NK-92 (cell line): ENCODE measurements at regions not wholly inside any gene's neighbourhood (a gene's known extent, or its start where the extent isn't known, plus 50 kb on each side); places are given as distances from the start of the nearest gene placed in this dataset.

ENCODE experiments used
- DNase-seq: peaks from one replicate; lab custom pipeline; 2025; ENCODE audit not compliant: unreplicated experiment; lab: John Stamatoyannopoulos, UW

DNA sequence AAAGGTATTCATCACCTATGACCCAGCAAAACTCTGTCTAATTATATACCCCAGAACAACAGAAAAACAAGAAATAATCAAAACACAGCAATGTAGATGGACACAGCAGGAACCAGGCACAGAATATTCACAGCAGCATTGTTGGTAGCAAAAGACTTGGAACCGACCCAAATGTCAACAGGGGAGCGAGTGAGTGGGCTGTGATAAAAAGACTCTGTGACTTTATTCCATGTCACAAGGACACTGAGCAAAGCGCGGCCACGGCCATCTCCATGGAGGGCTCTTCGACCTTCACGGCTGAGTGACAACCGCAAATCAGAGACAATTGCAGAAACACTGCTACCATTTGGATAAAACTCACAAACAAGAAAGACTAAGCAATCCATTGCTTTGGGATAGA lies 1373.1 kb downstream of the TBC1D22A start:
- no peak for DNase-seq

DNA sequence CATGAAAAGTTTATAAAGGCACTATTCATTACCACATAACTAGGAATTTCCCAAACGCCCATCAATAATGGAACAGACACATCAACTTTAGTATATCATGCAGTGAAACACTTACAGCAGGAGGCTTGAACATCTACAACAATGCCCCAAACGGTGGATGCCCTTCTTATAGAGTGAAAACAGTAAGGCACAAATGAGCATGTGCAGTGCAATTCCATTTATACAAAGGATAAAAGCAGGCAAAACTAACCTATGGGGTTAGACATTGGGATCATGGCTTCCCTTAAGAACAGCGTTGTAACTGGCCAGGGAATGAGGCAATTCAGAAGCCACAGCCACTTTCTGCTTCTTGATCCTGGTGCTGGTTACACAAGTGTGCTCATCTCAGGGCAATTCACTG lies 1363.0 kb downstream of the TBC1D22A start:
- no peak for DNase-seq

DNA sequence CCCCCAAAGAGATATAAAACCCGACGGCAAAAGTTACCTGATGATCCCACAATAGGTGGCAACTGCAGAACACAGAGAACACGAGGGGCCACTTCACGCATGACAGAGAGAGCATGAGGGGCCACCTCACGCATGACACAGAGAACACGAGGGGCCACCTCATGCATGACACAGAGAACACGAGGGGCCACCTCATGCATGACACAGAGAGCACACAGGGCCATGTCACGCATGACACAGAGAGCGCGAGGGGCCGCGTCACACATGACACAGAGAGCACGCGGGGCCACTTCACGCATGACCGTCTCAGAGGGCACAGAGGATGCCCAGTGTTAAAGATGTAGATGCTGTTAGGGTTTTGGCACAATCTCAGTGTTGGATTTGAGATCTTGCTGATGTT lies 1359.5 kb downstream of the TBC1D22A start:
- no peak for DNase-seq

DNA sequence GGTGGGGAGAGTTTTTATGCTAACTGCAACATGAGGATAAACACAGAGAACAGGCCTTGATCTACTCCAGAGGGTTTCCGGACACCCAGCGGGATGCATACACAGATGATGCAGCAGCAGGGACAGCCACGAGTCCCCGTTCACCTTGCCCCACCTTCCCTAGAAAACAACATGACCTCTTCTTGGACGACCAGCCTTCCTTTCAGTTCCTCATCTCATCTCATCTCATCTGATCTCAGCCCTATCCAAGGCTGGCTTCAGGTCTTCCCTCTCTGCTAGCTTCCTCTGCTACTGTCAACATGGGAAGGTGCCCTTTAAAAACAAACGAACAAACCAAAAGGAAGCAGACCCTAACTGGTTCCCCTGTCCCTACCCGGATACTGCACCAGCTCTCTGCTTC lies 1356.2 kb downstream of the TBC1D22A start:
- DNase-seq = no peak

DNA sequence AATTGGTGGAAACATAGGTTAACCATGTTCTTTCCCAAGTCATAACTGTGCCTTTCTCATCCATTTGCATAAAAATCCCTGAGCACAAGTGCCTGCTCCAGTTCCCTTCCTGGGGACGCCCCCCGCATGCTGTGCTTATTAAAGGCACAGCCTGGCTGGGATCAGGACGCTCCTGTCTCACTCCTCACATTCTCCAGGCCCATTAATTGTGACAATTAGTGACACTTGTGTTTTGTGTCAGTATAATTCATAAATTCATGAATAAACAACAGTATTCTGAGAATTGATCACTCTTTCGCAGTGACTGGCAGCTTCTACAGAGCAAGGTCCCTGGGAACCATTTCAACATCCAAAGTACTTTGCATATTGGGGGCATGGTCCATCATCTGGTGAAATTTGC lies 1354.4 kb downstream of the TBC1D22A start:
- DNase-seq = no peak

DNA sequence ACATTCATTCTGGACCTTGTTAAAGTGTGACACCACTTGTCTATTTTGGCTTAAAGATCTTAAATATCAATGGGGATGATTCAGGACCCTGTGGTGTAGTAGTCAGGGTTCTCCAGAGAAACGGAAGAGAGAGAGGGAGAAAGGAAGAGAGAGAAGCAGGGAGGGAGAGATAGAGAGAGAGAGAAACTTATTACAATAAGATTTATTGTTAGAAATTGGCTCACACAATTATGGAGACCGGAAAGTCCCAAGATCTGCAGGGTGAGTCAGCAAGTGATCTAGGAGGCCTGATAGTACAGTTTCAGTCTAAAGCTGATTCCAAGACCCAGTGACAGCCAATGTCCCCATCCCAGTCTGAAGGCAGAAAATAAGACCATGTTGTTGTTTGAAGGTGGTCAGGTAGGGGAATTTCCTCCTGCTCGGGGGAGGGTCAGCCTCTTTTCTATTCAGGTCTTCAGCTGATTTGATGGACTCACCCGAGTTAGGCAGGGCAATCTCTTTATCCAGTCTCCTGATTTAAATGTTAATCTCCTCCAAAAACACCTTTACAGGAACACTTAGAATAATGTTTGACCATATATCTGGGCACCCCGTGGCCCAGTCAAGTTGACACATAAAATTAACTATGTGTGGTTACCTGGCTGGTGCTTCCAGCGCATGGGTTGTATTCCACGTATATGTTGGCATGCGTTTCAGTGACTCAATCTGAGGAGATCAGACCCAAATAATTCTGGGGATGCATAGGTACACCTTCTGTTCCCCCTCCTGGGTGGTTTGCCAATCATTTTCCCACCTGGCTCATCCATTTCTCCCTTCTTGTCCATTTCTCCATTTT lies 1350.5 kb downstream of the TBC1D22A start:
- no peak for DNase-seq

DNA sequence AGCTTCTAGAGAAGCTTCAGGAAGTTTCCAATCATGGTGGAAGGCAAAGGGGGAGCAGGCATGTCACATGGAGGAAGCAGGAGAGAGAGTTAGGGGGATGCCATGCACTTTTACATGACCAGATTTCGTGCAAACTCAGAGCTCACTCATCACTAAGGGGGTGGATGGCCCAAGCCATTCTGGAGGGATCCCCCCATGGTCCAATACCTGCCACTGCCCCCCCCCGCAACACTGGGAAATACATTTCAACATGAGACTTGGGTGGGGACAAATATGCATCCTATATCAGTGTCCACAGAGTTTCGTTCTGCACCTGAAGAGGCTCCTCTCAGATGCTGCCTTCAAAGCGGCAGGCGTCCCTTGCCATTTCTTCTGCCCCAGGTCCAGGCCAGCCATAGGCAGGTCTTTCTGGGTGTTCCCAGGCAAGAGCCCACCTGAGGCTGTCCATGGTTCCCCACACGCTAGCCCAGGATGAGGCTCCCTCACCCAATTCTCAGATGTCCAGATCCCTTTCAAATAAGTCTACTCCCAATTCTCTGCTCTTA lies 1344.3 kb downstream of the TBC1D22A start:
- DNase-seq = no peak

DNA sequence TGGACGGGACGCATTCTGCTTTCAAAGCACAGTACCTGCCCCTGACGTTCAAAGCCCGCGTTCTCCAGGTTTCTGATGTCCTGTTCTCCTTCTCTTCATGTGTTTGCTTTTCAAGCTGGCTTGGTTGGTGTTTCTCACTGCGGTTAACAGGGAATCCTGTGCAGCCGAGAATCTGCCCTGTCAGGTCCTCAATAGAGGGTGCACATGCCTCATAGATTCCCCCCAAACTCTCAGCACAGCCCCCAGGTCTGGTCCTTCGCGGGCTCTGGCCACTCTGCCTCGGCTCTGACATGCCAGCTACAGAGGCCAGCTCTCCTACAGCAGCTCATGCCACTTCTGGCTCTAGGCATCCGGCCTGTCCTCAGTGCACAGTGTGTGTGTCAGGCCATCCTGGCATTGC lies 1343.8 kb downstream of the TBC1D22A start:
- DNase-seq = no peak

DNA sequence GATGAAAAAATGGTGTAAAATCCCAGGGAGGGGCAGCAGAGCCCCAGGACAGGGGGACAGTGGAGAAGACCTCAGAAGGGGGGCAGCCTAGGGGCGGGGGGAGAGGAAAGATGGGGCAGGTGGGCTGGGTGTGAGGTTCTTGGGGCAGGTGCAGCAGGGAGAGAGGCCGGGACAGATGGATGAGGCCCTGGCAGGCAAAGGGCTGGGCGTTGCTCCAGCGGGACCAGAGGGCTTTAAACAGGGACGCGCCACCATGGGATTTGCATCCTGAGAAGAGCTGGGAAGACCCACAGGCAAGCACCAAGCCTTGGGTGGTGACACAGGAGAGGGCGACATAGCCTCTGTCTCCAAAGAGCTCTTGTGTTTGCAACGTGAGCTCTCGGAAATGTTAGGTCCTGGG lies 1342.8 kb downstream of the TBC1D22A start:
- DNase-seq = no peak

DNA sequence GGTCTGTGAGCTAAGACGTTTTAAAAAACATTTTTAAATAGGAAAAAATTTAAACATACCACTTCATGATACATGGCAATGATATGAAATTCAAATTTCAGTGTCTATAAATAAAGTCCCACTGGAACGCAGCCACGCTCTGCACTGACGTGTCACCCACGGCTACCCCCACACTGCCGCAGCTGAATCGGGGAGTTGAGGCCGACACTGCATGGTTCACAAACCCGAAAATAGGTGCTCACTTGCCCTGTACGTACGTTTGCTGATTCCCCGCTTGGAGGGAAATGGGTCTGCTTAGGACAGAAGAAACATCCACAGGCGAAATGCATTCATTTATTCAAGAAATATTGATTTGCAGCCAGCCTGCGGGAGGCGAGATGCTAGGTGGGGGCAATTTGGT lies 1342.3 kb downstream of the TBC1D22A start:
- DNase-seq = no peak

DNA sequence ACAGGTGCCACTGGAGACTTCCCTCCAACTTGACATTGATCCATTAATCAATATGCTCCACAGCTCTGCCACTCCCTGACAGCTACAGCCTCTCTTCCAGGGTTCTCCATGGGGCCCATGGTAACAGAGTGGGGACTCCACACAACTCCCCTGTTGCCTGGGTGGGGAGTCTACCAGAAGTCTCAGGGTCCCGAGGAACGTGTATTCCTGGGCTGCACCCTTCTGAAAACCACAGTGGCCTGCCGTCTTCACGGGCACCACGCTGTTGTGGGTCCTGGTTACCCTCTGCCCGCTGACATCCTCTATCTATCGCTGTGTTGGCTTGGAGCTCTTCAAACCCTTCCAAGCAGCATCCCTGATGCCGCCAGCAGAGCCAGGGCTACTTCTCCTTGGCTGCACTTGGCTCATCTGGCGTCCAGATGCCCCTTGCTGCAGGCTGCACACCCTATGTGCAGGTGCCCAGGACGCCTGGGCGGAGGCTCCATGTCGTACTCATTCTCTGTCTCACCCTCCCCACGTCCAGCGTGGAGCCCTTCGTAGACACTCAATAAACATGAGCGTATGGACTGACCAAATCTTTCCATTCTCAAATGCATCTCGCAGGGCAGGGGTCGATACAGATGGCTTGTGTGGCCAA lies 1341.8 kb downstream of the TBC1D22A start:
- DNase-seq = no peak

DNA sequence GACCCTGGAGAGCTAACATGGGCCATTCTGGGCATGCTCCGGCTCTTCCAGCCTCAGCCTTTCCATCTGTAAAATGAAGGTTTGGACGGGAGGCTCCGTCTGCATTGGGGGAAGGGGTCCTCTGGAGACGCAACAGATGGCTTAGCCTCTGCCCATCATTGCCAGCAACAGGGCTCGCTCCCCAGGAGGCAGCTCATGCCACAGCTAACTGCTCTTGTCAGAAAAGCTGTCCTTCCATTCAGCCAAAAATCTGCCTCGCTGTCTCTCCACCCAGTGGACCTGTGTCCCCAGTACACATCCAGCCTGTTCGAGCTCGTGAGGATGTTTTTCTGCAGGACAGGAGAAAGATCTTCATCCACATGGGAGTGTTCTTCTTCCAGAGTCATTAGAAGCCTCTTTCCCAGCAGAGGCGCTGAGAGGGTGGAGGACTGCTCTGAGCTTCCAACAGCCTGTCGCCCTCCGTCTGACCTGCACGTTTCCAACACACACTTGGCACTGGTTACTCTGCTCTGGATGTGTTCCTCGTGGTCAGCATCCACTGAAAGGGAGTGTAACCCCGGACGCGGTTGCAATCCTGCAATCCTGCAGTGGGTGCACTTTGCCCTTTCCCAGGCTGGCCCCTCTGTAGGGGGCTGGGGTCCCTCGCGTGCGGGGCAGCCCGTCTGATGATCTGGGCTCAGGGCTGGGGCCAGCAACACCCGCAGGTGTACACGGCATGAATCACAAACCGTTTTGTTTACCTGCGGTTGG lies 1340.9 kb downstream of the TBC1D22A start:
- DNase-seq = no peak

DNA sequence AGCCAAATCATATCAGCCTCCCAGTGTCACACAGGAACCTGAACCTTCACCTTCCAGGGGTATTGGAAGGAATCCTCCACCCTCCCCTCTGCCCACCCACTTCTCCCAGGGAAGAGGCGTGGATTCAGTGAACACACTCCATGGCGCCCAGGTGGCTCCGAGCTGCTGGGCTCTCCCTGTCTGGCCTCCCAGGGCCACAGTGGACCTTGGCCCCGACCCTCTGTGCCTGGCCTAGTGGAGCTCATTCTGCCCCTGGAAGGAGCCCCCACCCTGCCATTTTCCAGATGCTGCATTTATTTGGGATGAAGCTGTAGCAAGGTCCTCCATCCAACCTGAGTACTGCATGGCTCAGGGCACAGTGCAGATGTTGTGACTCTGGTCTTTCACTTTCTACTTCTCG lies 1340.1 kb downstream of the TBC1D22A start:
- DNase-seq = no peak

DNA sequence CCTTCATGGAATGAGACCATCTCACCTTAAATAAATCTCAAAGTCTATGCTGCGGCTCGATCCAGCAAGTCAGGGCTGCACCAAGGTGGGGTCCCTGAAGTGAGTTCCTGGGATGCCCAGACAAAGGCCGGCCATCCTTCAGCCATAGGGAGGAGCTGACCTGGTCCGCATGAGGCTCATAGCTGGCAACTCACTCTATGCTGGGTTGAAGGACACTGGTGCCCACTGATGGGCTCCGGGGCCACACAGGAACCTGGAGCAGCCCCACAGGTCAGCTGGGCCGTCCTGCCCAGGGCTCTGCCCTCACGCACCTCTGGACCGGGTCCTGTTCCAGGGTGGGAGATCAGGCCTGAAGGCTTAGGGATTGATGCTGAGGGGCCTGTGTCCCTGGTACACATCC lies 1339.3 kb downstream of the TBC1D22A start:
- no peak for DNase-seq

DNA sequence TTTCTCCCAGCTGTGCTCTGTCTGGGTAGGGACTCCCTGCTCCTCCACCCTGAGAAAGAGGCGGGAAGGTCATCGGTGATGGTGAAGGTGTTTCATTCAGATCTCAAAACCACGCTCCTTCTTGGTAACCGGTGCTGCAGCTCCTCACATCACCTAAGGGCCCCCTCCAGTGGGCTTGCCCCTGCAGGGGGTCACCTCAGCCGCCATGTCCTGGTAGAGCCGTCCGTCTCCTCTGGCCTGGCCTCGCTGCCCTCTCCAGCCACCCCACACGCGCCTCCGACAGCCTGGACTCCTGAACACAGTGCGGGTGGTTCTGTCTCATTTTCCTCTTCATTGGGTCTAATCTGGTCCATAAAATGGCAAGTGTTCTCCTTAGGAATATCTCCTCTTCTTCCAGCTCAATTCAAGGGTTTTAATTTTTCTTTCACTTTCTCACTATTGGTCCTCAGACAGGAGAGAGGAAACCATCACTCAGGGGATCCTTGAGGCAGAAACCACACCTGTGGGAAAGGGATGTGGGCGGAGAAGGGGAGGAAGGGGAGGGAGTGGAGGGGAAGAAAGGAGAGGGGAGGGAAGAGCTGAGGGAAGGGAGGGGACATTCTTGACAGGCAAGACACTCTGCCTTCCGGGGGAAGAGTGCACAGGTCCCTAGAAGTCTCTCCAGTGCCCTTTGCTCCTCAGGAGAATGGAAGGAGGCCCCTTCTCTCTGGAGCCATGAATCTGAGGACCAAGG lies 1338.4 kb downstream of the TBC1D22A start:
- no peak for DNase-seq

DNA sequence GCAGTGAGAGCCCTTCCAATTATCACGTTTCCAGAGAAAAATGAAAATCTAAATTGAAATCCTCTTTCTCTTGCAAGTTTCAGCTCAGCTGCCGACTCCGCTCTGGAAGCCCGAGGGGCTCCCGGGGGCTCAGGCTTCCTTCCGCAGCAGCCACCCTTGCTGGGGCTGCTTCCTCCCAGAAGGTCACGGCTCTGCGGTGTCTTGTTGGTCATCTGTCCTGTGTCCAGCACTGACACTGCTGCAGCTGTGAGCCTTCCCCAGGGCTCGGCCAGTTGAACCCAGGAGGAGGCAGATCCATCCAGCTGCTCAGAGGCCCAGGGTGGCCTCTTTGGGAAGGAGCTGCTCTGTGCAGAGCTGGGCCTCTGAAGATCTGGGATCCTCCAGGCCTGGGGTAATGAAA lies 1337.2 kb downstream of the TBC1D22A start:
- no peak for DNase-seq

DNA sequence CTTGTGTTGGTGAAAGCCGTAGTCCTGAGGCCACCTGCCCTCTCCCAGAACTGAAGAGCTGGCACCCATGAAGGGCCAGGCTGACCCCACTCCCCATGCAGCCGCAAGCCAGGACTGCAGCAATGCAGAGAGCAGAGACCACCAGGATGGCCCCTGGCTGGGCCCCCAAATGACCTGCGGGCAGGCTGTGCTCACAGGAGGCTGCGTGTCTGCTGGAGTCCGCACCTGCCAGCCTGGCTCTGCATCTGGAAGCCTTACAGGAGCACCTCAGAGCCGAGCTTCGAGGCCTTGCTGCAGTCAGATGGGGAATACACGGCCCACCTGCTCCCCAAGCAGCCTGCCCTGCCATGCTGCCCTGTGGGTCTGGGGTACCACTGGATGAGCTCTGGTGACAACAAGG lies 1336.8 kb downstream of the TBC1D22A start:
- DNase-seq = no peak

DNA sequence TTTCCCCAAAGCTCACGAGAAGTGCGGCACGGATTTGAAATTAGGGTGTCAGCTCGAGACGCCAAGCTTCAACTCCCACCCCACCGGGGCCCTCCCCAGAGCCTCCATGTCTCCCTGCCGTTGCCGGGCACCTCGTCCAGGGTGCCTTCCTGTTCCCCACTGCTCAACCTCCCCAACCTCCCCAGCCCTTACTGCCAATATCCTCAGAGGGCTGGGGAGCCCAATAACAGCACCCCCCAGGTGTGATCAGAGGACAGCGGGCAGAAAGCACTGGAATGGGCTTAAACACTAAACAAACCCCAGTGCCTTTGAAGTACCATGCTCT lies 1336.4 kb downstream of the TBC1D22A start:
- no peak for DNase-seq

DNA sequence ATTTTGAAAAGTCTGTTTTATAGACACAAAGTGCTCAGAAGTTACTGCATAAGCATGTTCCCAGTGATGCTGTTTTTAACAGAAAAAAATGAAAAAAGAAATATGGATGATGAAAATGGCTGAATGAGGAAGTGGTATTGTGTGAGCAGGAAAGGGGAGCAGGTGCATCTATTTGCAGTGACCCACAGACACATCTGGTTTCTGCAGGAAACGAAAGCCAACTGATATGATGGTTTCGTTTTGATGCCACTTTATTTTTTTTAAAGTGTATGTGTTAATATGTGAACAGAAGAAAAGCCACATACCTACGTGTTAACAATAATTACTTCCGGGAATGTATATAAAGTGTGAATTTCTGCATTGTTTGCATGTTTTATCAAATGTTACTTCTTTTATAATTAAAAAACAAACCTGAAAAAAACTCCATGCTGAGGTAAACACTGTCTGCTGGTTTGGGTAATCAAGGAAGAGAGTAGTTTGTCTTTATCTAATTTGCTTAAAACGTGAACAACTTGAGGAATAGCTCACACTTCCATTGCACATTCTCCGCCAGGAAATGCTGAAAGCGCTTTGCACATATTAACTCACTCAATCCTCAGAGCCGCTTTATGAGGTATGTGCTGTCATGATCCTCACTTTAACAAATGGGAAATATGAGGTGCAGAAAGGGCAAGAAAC lies 1335.9 kb downstream of the TBC1D22A start:
- no peak for DNase-seq

DNA sequence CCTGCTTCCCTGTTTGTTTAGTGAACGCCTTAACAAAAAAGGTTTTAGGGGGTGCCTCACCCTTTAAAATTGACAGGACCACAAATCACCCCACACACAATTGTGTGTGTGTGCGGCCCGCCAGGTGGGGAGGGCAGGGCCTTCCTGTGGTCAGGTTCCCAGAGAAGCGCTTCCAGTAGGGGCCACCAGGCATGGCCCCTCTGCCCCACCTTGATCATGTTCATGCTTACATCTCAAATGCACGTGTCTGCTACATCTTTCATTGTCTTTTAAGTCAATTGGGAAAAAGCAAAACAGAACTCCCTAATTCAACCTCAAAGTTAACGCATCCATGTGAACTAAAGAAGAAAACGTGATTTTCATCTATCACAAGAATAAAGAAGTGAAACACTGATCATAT lies 1335.3 kb downstream of the TBC1D22A start:
- no peak for DNase-seq
